Duodenal mucosa (tissue), 2 donors: ENCODE measurements at regions not wholly inside any gene's neighbourhood (a gene's known extent, or its start where the extent isn't known, plus 50 kb on each side); places are given as distances from the start of the nearest gene placed in this dataset.

Source experiments
- H3K27ac ChIP-seq: one replicate; pipeline ENCODE4 v1.7.0; 2013; ENCODE audit warnings: low read depth, low read length
- H3K27me3 ChIP-seq, 2 donors: one replicate each; pipeline ENCODE4 v1.7.0; 2013; ENCODE audit warnings: low read length in 2 of 2, control low read depth in 1 of 2; ENCODE audit not compliant: insufficient read depth in 2 of 2, control insufficient read depth in 1 of 2
- H3K36me3 ChIP-seq, 2 donors: one replicate each; pipeline ENCODE4 v1.7.0; 2013; ENCODE audit warnings: low read length in 2 of 2, control low read depth in 1 of 2; ENCODE audit not compliant: insufficient read depth in 2 of 2, control insufficient read depth in 1 of 2
- H3K4me1 ChIP-seq, 2 donors: one replicate each; pipeline ENCODE4 v1.7.0; 2013; ENCODE audit warnings: low read length in 2 of 2, control low read depth in 1 of 2; ENCODE audit not compliant: insufficient read depth in 2 of 2, control insufficient read depth in 1 of 2
- H3K4me3 ChIP-seq, 2 donors: one replicate each; pipeline ENCODE4 v1.7.0; 2013; ENCODE audit warnings: low read length in 2 of 2, low read depth in 1 of 2
- H3K9ac ChIP-seq, 2 donors: one replicate each; pipeline ENCODE4 v1.7.0; 2013; ENCODE audit warnings: low read length in 2 of 2, low read depth in 1 of 2
- H3K9me3 ChIP-seq, 2 donors: one replicate each; pipeline ENCODE4 v1.7.0; 2013; ENCODE audit warnings: low read length in 2 of 2, control low read depth in 1 of 2; ENCODE audit not compliant: control insufficient read depth in 1 of 2

GRCh38 chr5:93188876-93189485 lies 392.0 kb downstream of the NR2F1-AS1 start:
- Histone ChIP-seq H3K27ac (no peak overlapping the region), H3K27me3 (no peaks in the 10 kb centered on the region), H3K36me3 (no peaks in the 10 kb centered on the region), H3K4me3 (no peak overlapping the region), H3K9me3 (peaks cover 0 to 6% of the 10 kb centered on the region in 2 donors), H3K4me1 (no peaks in the 10 kb centered on the region), H3K9ac (no peak overlapping the region)

DNA sequence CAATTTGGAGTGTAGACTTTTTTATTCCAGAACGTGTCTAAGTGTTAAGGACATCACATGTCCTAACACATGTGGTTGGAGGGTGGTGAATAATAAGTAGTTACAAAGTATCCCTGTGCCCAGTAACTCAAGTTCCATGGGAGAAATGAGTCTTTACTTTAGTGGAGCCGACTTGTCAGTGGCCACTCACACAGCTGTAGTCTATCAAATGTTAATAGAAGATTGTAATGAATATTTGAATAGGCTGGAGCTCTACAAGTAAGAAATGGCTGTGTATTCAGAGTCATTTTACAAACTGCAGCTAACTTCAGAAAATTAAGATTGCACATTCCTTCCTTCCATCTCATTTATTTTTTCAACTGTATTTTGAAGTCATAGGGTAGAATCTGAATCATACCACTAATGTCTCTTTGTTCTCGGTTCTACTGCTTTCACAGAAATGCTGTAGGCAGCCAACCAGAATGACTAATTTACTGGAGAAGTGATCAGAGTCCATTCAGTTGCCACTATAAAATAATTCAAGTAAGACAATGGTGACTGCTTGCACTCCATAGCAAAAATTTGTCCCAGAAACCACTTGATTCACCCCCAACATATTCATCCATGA lies 394.8 kb downstream of the NR2F1-AS1 start:
- Histone ChIP-seq H3K4me3 (no peak overlapping the region), H3K9ac (no peak overlapping the region), H3K27me3 (no peaks in the 10 kb centered on the region), H3K27ac (no peak overlapping the region), H3K36me3 (no peaks in the 10 kb centered on the region), H3K9me3 (peaks cover 0 to 3% of the 10 kb centered on the region in 2 donors), H3K4me1 (no peaks in the 10 kb centered on the region)

GRCh38 chr5:93184041-93184440 lies 397.0 kb downstream of the NR2F1-AS1 start:
- Histone ChIP-seq H3K27me3 (no peaks in the 10 kb centered on the region), H3K4me1 (no peaks in the 10 kb centered on the region), H3K27ac (no peak overlapping the region), H3K4me3 (no peak overlapping the region), H3K9ac (no peak overlapping the region), H3K9me3 (no peaks in the 10 kb centered on the region), H3K36me3 (no peaks in the 10 kb centered on the region)

DNA sequence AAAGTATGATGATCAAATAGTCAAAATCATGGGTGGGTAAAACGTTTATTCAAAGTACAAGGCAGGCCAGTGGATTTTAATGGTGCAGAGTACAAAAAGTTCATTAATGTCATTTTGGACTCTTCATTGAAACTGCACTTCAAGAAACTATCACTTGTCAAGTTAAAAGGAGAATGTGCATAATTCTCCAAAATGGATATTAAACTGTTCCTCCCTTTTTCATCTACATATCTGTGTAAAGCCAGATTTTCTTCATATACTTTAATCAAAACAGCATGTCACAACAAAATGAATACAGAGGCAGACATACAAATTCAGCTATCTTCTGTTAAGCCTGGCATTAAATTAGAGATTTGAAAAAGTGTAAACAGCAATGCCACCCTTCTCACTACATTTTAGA lies 401.6 kb downstream of the NR2F1-AS1 start:
- H3K9ac ChIP-seq, result no peak overlapping the region

GRCh38 chr5:93174930-93175329 lies 406.1 kb downstream of the NR2F1-AS1 start:
- Histone ChIP-seq H3K4me1 (no peaks in the 10 kb centered on the region), H3K27ac (no peak overlapping the region), H3K9me3 (no peaks in the 10 kb centered on the region), H3K9ac (no peak overlapping the region), H3K27me3 (no peaks in the 10 kb centered on the region), H3K36me3 (no peaks in the 10 kb centered on the region), H3K4me3 (no peak overlapping the region)

More for the DNA sequence above, 401.6 kb downstream of the NR2F1-AS1 start:
- Histone ChIP-seq H3K27me3 (no peaks in the 10 kb centered on the region), H3K27ac (no peak overlapping the region), H3K4me3 (no peak overlapping the region), H3K4me1 (no peaks in the 10 kb centered on the region), H3K36me3 (no peaks in the 10 kb centered on the region), H3K9me3 (no peaks in the 10 kb centered on the region)

GRCh38 chr5:93165559-93165958 lies 415.5 kb downstream of the NR2F1-AS1 start:
- no peak overlapping the region for H3K9ac ChIP-seq
- no peak overlapping the region for H3K4me3 ChIP-seq
- peaks cover 0 to 8% of the 10 kb centered on the region in 2 donors for H3K4me1 ChIP-seq
- no peaks in the 10 kb centered on the region for H3K27me3 ChIP-seq
- H3K27ac ChIP-seq, result no peak overlapping the region
- H3K9me3 ChIP-seq, result no peaks in the 10 kb centered on the region
- no peaks in the 10 kb centered on the region for H3K36me3 ChIP-seq

DNA sequence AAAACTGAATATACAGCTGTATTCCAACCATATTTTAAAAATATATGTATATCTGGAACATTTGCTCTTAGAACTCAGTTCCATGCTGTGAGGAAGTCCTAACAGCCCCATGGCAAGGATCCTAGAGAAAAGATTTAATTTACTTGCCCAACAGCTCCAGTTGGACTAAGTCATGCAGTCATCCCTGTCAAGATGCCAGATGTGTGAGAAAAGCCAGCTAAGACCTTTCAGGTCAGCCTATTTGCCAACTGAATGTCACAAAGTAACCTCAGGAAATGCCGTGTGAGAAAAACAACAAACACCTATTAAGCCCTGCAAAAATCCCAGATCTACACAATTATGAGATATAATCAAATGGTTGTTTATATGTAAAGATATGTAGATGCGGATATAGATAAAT lies 416.3 kb downstream of the NR2F1-AS1 start:
- H3K4me1 ChIP-seq, result peaks cover 0 to 8% of the 10 kb centered on the region in 2 donors
- no peaks in the 10 kb centered on the region for H3K36me3 ChIP-seq
- H3K27ac ChIP-seq, result no peak overlapping the region
- no peak overlapping the region for H3K9ac ChIP-seq
- no peak overlapping the region for H3K4me3 ChIP-seq
- no peaks in the 10 kb centered on the region for H3K27me3 ChIP-seq
- H3K9me3 ChIP-seq, result no peaks in the 10 kb centered on the region

- H3K9me3 ChIP-seq, result no peaks in the 10 kb centered on the region
- H3K36me3 ChIP-seq, result no peaks in the 10 kb centered on the region
- H3K27me3 ChIP-seq, result no peaks in the 10 kb centered on the region
- H3K4me1 ChIP-seq, result peaks cover 0 to 8% of the 10 kb centered on the region in 2 donors
- no peak overlapping the region for H3K9ac ChIP-seq
- no peak overlapping the region for H3K4me3 ChIP-seq
- no peak overlapping the region for H3K27ac ChIP-seq
Observed at GRCh38 chr5:93163010-93163663, 417.9 kb downstream of the NR2F1-AS1 start.

- no peak overlapping the region for H3K4me3 ChIP-seq
- no peaks in the 10 kb centered on the region for H3K36me3 ChIP-seq
- H3K4me1 ChIP-seq, result peaks cover 0 to 8% of the 10 kb centered on the region in 2 donors
- H3K9ac ChIP-seq, result no peak overlapping the region
- H3K9me3 ChIP-seq, result no peaks in the 10 kb centered on the region
- no peaks in the 10 kb centered on the region for H3K27me3 ChIP-seq
- H3K27ac ChIP-seq, result peak overlapping the region; percentile 10
Observed at GRCh38 chr5:93161661-93162654, 419.1 kb downstream of the NR2F1-AS1 start.
